DMS79 treated with DMSO at 0.1 percent for 48 hours (cell line): ENCODE measurements at regions not wholly inside any gene's neighbourhood (a gene's known extent, or its start where the extent isn't known, plus 50 kb on each side); places are given as distances from the start of the nearest gene placed in this dataset.

Source experiments
- DNase-seq: peaks from one replicate; lab custom pipeline; 2025; lab: John Stamatoyannopoulos, UW

GRCh38 chr11:16685914-16686313, 52.5 kb upstream of the C11orf58 start:
- DNase-seq = no peak

GRCh38 chr11:16678466-16679116, 59.9 kb upstream of the C11orf58 start:
- no peak for DNase-seq

- no peak for DNase-seq
Measured at GRCh38 chr11:16669799-16670415, 68.5 kb upstream of the C11orf58 start.

- DNase-seq = no peak
Measured at GRCh38 chr11:16632295-16633200, 105.9 kb upstream of the C11orf58 start.

GRCh38 chr11:16630651-16631050, 107.8 kb upstream of the C11orf58 start:
- no peak for DNase-seq

- DNase-seq = no peak
Measured at GRCh38 chr11:16618431-16618830, 120.0 kb upstream of the C11orf58 start.

GRCh38 chr11:16615480-16615879, 123.0 kb upstream of the C11orf58 start:
- no peak for DNase-seq

- peak; percentile 87 for DNase-seq
Measured at GRCh38 chr11:16613512-16614381, 124.7 kb upstream of the C11orf58 start.

- DNase-seq = no peak
Measured at GRCh38 chr11:16613262-16613511, 125.3 kb upstream of the C11orf58 start.

GRCh38 chr11:16612566-16613261, 125.7 kb upstream of the C11orf58 start:
- DNase-seq = peak; percentile 35

- no peak for DNase-seq
Measured at GRCh38 chr11:16611926-16612565, 126.4 kb upstream of the C11orf58 start.

GRCh38 chr11:16611401-16611921, 127.0 kb upstream of the C11orf58 start:
- DNase-seq = no peak

GRCh38 chr11:16610738-16611388, 127.6 kb upstream of the C11orf58 start:
- no peak for DNase-seq

- no peak for DNase-seq
Measured at GRCh38 chr11:16610213-16610737, 128.2 kb upstream of the C11orf58 start.

GRCh38 chr11:16609769-16610168, 128.7 kb upstream of the C11orf58 start:
- DNase-seq = no peak

- DNase-seq = peak; percentile 79
Measured at GRCh38 chr11:16607675-16608644, 130.5 kb upstream of the C11orf58 start.

- DNase-seq = peak; percentile 69
Measured at GRCh38 chr11:16606784-16607674, 131.4 kb upstream of the C11orf58 start.
